Dedifferentiated amniotic fluid mesenchymal stem cell (primary cell): ENCODE measurements at regions not wholly inside any gene's neighbourhood (a gene's known extent, or its start where the extent isn't known, plus 50 kb on each side); places are given as distances from the start of the nearest gene placed in this dataset.

ENCODE experiments used
- DNase-seq: peaks from one replicate; pipeline ENCODE4 v3.0.0-alpha.2; 2016; ENCODE audit errors: extremely low spot score

- no peak for DNase-seq
Measured at GRCh38 chr18:30533716-30534115, 508.8 kb downstream of the DSC3 start.

- no peak for DNase-seq
Measured at GRCh38 chr18:30527917-30528316, 514.6 kb downstream of the DSC3 start.

DNA sequence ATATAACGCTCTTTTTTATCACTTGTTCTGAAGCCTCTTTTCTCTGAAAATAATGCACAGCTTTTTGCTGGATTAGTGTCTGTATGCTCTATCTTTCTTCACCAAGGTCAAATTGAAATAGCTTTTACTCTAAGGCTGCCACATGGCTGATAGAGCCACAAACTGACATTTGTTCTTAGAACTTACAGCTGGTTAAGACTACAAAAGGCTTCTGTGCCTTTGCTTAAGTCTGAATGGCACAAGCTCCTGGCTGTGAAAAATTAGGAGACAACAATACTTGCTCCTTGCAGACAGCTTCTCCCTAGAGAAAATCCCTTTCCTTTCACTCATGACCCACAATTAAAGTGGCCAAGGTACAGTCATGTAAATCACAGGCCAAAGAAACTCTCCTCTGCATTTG lies 515.3 kb downstream of the DSC3 start:
- no peak for DNase-seq

DNA sequence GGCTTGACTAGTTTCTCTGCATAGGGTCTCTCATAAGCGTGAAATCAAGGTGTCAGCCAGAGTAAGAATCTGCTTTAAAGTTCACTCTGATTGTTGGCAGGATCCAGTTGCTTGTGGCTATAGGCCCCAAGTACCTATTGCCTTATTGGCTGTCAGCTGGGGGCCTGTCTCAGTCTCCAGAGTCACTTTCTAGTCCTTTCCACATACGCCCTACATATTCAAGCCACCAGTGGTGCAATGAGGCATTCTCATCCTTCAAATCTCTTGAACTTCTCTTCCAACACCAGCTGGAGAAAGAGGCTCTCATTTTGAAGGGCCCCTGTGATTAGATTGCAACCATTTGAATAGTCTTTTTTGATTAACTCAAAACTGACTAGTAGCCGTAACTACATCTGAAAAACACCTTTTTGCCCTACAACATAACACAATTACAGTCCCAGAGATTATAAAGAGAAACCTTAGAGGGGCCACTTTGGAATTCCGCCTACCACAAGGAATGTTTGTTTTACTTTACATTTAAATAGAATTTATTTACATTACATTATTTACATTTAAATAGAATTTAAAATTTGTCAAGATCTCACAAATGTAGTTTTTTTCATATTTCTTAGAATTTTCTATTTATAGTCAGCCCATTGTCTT lies 520.1 kb downstream of the DSC3 start:
- no peak for DNase-seq

DNA sequence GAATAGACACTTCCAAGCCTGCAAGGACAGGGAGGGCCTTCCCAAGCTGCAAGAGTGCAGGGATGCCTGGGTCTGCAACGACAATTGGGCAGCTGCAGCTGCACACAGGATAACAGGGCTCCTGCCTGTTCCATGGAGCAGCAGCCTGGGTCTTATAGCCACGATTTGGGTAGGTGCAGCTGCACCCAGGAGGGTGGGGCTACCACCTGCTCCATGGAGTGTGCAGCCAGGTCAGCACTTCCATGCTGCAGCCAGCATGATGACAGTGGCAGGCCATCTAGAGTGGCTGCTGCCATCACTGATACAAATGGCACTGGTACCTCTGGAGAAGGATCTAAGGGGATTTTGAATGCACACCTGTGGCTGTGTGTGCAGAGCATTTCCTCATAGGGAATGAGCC lies 528.5 kb downstream of the DSC3 start:
- no peak for DNase-seq

DNA sequence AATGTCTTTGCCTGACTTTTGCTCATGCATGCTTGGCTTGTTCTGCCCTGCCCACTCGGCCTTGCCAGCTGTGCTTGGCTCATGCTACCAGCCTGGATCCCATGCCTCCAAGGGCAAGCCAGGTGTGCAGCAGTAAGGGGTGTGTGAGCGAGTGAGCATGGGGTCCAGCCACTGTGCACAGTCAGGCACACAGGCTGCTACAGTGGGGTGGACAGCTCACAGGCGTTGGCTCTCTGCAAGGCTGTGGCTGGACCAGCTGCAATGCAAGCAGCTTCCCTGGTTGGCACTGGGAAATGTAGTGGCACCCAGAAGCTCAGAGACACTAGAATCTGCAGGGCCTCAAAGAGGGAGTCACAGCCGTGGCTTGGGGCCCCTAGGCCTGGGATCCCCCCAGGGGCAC lies 529.7 kb downstream of the DSC3 start:
- no peak for DNase-seq

GRCh38 chr18:30510882-30511281 lies 531.7 kb downstream of the DSC3 start:
- DNase-seq: no peak

- DNase-seq: no peak
Measured at GRCh38 chr18:30501594-30501993, 540.9 kb downstream of the DSC3 start.

GRCh38 chr18:30500240-30500945 lies 542.1 kb downstream of the DSC3 start:
- DNase-seq: no peak

GRCh38 chr18:30499721-30500120 lies 542.8 kb downstream of the DSC3 start:
- DNase-seq: no peak

DNA sequence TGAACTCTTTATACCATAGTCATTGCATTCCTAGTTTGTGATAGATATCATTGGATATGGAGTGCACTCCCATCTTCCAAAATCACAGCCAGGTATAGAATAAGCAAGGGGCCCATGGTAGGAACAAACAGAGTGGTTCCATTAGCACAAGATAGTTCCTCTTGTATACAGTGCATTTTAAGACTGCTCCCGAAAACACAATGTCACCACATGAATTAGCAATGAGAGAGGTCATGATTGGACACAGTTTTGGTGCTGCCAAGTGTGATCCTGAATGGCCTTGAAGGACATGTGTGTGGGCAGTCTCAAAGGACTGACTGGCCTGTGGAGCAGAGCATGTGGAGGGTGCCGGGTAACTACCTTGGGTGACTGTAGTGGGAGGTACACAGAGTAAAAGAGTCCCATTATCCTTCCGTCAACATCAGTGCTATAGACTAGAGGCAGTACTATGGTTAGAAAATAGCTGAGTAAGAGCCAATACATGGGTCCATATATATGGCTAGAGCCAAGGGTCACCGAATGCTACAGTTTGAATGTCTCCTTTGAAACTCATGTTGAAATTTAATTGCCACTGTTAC lies 549.9 kb downstream of the DSC3 start:
- no peak for DNase-seq

GRCh38 chr18:30491815-30492551 lies 550.6 kb downstream of the DSC3 start:
- no peak for DNase-seq

- no peak for DNase-seq
Measured at GRCh38 chr18:30489890-30490643, 552.5 kb downstream of the DSC3 start.

GRCh38 chr18:30487962-30488361 lies 554.6 kb downstream of the DSC3 start:
- DNase-seq: no peak

GRCh38 chr18:30486856-30487255 lies 555.7 kb downstream of the DSC3 start:
- no peak for DNase-seq

DNA sequence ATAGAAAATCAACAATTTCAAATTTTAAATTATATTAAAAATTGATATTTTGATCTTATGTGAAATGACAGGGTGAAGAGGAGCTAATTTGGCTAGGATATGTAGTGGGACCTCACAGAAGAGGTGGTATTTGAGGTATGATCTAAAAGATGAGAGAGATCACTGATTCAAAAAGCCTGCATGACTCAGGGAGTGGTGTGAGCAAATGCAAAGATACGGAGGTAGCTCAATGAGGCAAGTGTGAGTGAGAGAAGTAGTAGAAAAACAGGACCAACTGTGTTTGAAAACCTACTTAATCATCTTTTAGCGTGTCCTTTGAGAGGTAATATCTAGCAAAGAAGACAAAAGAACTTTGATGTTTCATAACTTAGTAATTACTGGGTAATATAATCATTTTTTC lies 557.5 kb downstream of the DSC3 start:
- no peak for DNase-seq

GRCh38 chr18:30481871-30482270 lies 560.7 kb downstream of the DSC3 start:
- DNase-seq: no peak

DNA sequence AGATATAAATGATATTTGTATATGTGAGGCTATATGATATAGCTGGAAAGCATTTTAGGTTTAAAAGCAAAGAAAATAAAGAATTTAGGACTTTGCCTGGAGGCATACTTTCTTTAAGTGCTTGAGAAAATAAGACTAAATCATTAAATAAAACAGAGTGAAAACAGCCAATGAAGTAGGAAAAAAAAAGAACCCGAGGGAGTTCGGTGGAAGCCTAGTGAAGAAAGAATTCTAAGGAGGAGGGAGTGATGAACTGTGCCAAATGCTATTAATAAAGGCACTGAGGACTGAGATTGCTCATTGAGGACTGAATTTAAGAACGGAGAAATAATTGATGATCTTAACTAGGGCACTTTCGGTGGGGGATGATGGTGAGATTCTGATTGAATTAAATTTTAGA lies 573.5 kb downstream of the DSC3 start:
- DNase-seq: no peak

GRCh38 chr18:30465096-30465495 lies 577.4 kb downstream of the DSC3 start:
- no peak for DNase-seq

DNA sequence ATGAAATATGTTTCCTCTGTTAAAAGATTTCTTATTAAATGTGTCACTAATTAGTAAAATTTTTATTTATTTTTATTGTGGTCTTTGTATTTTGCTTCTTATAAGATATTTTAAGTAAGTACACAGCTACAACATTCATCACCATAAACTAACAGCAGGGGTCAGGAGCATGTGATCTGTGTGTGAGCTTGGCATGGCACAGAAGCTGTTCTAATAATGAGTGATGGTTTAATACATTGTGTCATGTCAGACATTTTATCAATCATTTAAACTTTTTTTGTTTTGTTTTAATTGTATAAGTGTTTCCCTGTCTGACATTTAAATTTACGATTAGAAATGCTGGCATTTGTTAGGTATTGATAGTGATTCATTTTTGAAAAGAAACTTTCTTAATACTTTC lies 585.4 kb downstream of the DSC3 start:
- no peak for DNase-seq

- DNase-seq: no peak
Measured at GRCh38 chr18:30455741-30456140, 586.8 kb downstream of the DSC3 start.

- DNase-seq: no peak
Measured at GRCh38 chr18:30454920-30455319, 587.6 kb downstream of the DSC3 start.
